ENCODE measurements at regions not wholly inside any gene's neighbourhood (a gene's known extent, or its start where the extent isn't known, plus 50 kb on each side); places are given as distances from the start of the nearest gene placed in this dataset.

DNA sequence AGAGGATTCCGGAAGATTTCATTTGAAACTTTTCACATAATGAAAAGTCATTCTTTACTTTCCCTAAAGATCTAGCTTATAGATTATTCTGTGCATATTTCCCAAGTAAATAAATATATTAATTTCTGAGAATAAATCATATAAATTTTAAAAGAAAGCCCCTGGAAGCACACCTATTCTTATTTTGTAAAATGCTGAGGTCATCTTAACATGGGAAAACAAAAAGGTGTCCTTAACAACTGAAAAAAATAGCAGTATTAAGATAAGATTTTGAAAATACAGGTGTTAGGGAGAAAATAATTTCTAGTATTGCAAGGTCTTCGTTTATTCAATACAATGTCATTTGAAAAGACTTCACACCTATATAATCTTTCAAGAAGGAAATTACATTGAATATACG is 567.5 kb upstream of the CHAC2 start:
- H3K36me3 ChIP-seq, result no peaks in the 10 kb centered on the region
- no peak overlapping the region for H3K4me3 ChIP-seq (ENCODE audit: low read depth in 1 of 2, low read length in 1 of 2)
- H3K27ac ChIP-seq, result no peak overlapping the region
- H3K9me3 ChIP-seq, result no peaks in the 10 kb centered on the region
- no peaks in the 10 kb centered on the region for H3K27me3 ChIP-seq
- TF ChIP-seq, protein P1, sequence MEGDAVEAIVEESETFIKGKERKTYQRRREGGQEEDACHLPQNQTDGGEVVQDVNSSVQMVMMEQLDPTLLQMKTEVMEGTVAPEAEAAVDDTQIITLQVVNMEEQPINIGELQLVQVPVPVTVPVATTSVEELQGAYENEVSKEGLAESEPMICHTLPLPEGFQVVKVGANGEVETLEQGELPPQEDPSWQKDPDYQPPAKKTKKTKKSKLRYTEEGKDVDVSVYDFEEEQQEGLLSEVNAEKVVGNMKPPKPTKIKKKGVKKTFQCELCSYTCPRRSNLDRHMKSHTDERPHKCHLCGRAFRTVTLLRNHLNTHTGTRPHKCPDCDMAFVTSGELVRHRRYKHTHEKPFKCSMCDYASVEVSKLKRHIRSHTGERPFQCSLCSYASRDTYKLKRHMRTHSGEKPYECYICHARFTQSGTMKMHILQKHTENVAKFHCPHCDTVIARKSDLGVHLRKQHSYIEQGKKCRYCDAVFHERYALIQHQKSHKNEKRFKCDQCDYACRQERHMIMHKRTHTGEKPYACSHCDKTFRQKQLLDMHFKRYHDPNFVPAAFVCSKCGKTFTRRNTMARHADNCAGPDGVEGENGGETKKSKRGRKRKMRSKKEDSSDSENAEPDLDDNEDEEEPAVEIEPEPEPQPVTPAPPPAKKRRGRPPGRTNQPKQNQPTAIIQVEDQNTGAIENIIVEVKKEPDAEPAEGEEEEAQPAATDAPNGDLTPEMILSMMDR (IDR thresholded peaks at IDR 0.05), result no peak
- H3K4me1 ChIP-seq (ENCODE audit: control insufficient read depth in 1 of 2, insufficient read depth in 1 of 2, low read depth in 1 of 2, low read length in 1 of 2), result no peaks in the 10 kb centered on the region

DNA sequence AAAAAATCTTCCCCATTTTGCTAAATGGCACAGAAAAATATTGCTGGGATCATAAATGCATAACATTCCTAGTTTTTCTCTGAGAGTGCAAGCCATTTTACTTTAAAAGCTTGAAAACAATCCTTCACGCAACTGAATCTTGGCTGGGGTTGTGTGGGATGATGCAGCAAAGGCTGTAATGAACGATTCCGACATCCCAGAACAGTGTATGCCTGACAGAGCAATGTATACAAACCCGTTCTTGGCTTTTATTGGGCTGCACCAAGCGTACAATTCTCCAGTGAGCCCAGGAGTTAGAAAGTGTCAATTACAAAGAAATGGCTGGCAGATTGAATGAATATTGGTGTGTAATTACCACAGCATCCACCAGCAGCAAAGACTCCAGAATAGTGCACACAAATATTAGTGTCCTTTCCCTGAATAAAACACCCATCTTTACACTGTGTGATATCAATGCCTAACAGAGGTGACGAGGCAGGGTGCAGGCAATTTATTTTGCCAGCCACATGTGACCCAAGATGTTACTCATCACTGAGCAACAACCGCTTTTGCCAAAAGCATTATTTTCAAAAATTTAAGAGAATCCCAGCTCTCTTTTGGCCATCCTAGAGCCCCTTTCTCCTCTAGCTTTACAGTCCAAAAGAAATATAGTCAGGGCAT is 578.6 kb upstream of the CHAC2 start:
- no peaks in the 10 kb centered on the region for H3K4me1 ChIP-seq (ENCODE audit: control insufficient read depth in 1 of 2, insufficient read depth in 1 of 2, low read depth in 1 of 2, low read length in 1 of 2)

DNA sequence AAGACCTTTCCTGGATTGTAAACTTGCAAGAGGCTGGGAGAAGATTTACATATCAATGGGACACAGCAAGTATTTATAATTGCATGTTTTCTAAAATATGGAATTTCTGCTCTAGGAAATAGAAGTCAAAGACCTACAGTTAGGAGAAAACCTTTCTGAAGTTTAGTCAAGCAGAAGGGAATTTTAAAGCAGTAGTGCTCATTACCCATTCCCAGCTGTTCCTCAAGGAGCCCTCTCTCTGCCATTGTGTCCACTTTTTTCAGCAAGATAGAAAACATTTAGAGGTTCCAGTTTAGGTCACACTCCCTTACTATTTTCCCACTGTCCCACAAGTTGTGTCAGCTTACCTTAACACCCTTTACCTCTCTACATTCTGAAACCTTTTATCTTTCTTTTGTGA is 584.0 kb upstream of the CHAC2 start:
- no peaks in the 10 kb centered on the region for H3K36me3 ChIP-seq
- H3K27me3 ChIP-seq, result no peaks in the 10 kb centered on the region
- no peaks in the 10 kb centered on the region for H3K4me1 ChIP-seq (ENCODE audit: control insufficient read depth in 1 of 2, insufficient read depth in 1 of 2, low read depth in 1 of 2, low read length in 1 of 2)
- H3K9me3 ChIP-seq, result no peaks in the 10 kb centered on the region
- TF ChIP-seq, protein P1 (IDR thresholded peaks at IDR 0.05), result no peak
- no peak overlapping the region for H3K27ac ChIP-seq
- no peak overlapping the region for H3K4me3 ChIP-seq (ENCODE audit: low read depth in 1 of 2, low read length in 1 of 2)

More for the DNA sequence above, 578.6 kb upstream of the CHAC2 start:
- Histone ChIP-seq H3K27ac (no peak overlapping the region), H3K4me3 (ENCODE audit: low read depth in 1 of 2, low read length in 1 of 2) (no peak overlapping the region), H3K9me3 (no peaks in the 10 kb centered on the region), H3K27me3 (no peaks in the 10 kb centered on the region), H3K36me3 (no peaks in the 10 kb centered on the region)
- TF ChIP-seq, protein P1 (IDR thresholded peaks at IDR 0.05), result no peak

DNA sequence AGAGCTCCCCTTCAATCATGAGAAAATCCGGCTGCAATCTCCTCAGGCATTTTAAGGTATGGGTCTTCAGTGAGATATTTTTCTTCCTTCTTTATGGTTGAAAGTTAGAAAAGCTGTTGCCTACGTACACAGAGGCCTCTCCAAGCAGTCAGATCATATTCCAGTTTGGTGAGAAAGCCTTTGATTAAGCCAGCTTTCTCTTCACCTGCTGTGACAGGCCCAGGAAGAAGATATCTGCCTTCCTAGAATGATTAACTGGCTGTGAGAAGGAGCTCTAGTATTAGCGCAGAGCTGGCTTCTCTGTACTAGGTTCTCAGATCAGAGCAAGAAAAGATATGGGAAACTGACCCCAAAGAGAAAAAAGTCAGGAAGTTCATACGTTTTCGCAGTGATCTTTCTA is 585.0 kb upstream of the CHAC2 start:
- Histone ChIP-seq H3K9me3 (no peaks in the 10 kb centered on the region), H3K27ac (no peak overlapping the region), H3K4me3 (ENCODE audit: low read depth in 1 of 2, low read length in 1 of 2) (no peak overlapping the region), H3K36me3 (no peaks in the 10 kb centered on the region), H3K27me3 (no peaks in the 10 kb centered on the region), H3K4me1 (ENCODE audit: control insufficient read depth in 1 of 2, insufficient read depth in 1 of 2, low read depth in 1 of 2, low read length in 1 of 2) (no peaks in the 10 kb centered on the region)
- TF ChIP-seq, protein P1 (IDR thresholded peaks at IDR 0.05), result no peak

DNA sequence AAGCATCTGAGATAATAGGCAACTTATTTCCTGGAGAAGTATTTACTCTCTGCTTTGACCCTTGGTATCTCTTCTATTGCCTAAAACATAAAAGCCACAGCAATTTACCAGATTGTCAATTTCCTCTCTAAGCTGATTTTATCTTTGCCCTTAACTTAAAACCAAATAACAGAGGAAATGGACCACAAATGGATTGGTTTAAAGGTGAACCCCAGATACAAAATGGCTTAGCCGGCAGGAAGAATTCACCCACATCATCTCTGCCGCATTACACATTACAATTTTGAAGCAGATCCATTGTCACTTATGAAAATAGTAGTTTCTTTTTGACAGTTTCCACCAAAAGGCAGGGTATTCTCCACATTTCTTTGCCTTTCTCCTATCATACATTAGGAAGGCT is 585.8 kb upstream of the CHAC2 start:
- H3K27ac ChIP-seq, result no peak overlapping the region
- H3K36me3 ChIP-seq, result no peaks in the 10 kb centered on the region
- TF ChIP-seq, protein P1 (IDR thresholded peaks at IDR 0.05), result no peak
- no peaks in the 10 kb centered on the region for H3K9me3 ChIP-seq
- no peaks in the 10 kb centered on the region for H3K27me3 ChIP-seq
- H3K4me1 ChIP-seq (ENCODE audit: control insufficient read depth in 1 of 2, insufficient read depth in 1 of 2, low read depth in 1 of 2, low read length in 1 of 2), result no peaks in the 10 kb centered on the region
- no peak overlapping the region for H3K4me3 ChIP-seq (ENCODE audit: low read depth in 1 of 2, low read length in 1 of 2)
